Activated naive CD4-positive, alpha-beta T cell treated with anti-CD3 and anti-CD28 coated beads, Interleukin-2, amount 50 U/mL, for 72 hours (primary cell): ENCODE measurements at regions not wholly inside any gene's neighbourhood (a gene's known extent, or its start where the extent isn't known, plus 50 kb on each side); places are given as distances from the start of the nearest gene placed in this dataset.
"Not testable (repeated sequence)": the region's sequence is repeated elsewhere in the genome, so short reads cannot be mapped to it uniquely, and the experiment has no call there.

ENCODE experiments used
- ATAC-seq, 2 donors: fragments of 150-1000 bp; cut with Tn5 transposase; 2 replicates each; pipeline ENCODE4 v1.10.0; 2021; ENCODE audit warnings: mild to moderate bottlenecking in 2 of 2, moderate library complexity in 2 of 2
- DNase-seq, 2 donors: peaks; one replicate each; pipeline ENCODE4 v3.0.0; 2021 to 2022; ENCODE audit warnings: low spot score in 2 of 2
- H3K27ac Mint-ChIP-seq, 2 donors: one replicate each; pipeline ENCODE4 v1.8.0; 2022; ENCODE audit warnings: mild to moderate bottlenecking in 2 of 2, mixed read lengths in 2 of 2
- H3K36me3 Mint-ChIP-seq, 2 donors: one replicate each; pipeline ENCODE4 v1.8.0; 2022; ENCODE audit warnings: mixed read lengths in 2 of 2
- H3K9me3 Mint-ChIP-seq, 2 donors: one replicate each; pipeline ENCODE4 v1.8.0; 2022; ENCODE audit warnings: mixed read lengths in 2 of 2

DNA sequence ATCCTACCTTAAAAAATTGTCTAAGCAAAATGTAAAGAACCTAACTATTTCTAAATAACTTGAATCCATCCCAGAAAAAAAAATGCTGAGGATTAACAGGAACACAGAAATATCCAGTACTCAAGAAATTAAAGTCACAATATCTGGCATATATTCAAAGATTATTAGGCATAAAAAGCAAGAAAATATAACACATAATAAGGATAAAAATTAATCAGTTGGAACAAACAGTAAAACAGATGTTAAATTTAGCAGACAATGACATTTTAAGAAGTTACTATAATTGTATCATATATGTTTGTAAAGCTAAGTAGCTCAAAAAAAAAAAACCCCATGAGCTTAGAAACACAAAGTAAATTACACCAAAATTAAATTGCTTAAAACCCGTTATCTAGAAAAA, 427.4 kb upstream of the GYPC start:
- DNase-seq (no peak), ATAC-seq (no peak)
- no peaks in the 10 kb centered on the region for H3K36me3 Mint-ChIP-seq
- H3K9me3 Mint-ChIP-seq, result peaks cover 0 to 10% of the 10 kb centered on the region in 2 donors
- H3K27ac Mint-ChIP-seq, result no peak overlapping the region

DNA sequence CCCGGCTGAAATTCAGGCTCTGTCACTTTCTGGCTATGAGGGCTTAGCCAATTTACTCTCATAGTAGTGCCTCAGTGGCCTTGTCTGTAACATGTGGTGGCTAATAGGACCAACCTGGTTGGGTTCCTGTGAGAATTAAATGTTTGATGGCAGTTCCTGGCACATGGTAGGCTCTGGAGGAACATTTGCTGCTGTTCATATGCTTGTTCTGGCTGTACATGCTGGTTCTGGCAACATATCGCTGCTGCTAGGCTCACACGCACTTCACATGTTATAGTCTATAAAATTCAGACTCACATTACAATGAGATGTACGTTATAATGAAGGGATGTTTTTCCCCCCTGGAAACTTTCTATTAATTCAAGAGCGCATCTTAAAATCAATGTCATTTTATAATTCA, 417.7 kb upstream of the GYPC start:
- DNase-seq (no peak), ATAC-seq (no peak)
- no peak overlapping the region for H3K27ac Mint-ChIP-seq
- no peaks in the 10 kb centered on the region for H3K36me3 Mint-ChIP-seq
- no peaks in the 10 kb centered on the region for H3K9me3 Mint-ChIP-seq

DNA sequence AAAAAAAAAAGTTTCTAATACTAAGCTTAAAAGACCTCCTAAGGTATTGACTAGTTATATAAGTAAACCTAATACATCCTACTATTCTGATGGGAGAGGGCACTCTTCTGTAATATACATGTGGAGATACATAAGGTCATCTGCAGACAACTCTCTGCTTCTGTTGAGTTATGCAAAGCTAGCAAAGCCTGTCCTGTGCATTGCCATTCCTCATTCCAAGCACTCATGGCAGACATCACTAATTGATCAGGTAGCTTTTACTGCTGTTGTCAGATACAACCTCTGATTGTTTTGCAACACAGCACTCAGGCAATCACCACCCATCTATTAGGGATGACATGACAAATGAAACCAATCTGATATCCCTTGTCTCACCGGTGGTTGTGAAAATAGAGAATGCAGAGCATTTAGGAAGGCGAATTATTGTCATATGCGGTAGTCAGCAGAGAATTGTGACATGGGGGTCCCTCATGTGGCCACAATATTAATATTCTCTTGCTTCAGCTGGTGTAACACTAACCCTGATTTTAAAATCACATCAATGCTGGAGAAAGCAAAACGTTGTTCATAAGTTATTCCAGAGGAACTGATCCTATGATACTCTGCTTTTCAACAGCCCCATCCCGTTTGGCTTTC, 416.5 kb upstream of the GYPC start:
- DNase-seq (no peak), ATAC-seq (no peak)
- Mint-ChIP-seq H3K27ac (no peak overlapping the region), H3K36me3 (no peaks in the 10 kb centered on the region), H3K9me3 (no peaks in the 10 kb centered on the region)

DNA sequence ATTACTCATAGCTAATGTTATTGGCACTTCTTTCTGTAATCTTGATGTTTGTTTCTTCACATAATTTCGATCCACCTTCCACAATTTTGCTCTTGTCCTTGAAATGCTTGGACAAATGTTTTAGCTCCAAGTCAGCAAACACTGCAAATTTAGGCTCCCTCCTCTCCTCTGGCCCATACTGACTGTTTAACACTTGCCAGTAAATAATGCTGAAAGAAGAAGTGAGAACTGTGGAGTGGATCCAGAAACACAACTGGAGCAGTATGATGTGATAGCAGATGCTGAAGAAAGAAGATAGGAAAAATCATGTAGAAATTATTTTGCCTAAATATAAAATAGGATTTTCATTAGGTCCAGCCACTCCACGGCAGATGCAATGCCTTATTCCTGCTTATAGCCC, 415.0 kb upstream of the GYPC start:
- H3K27ac Mint-ChIP-seq, result no peak overlapping the region
- no peaks in the 10 kb centered on the region for H3K36me3 Mint-ChIP-seq
- ATAC-seq (no peak), DNase-seq (no peak)
- no peaks in the 10 kb centered on the region for H3K9me3 Mint-ChIP-seq

DNA sequence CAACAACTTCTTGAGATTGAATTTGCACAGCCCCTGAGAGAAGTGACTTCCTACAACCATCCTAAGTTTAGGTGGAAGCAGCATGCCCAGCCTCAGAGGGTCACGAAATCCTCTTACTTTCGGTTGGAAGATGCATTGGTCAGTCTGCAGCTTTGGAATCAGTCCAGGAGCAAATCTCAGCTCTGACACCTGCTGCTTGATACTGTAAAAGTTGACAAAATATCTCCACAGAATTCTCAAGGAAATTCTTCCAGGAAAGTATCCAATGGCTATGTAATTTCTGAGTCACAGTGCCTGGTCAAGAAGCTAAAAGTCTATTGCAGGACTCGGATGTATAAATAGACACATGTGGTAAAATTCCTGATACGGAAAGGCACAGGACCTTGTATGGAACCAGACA, 414.5 kb upstream of the GYPC start:
- Mint-ChIP-seq H3K36me3 (no peaks in the 10 kb centered on the region), H3K9me3 (no peaks in the 10 kb centered on the region), H3K27ac (no peak overlapping the region)
- ATAC-seq (no peak), DNase-seq (no peak)

DNA sequence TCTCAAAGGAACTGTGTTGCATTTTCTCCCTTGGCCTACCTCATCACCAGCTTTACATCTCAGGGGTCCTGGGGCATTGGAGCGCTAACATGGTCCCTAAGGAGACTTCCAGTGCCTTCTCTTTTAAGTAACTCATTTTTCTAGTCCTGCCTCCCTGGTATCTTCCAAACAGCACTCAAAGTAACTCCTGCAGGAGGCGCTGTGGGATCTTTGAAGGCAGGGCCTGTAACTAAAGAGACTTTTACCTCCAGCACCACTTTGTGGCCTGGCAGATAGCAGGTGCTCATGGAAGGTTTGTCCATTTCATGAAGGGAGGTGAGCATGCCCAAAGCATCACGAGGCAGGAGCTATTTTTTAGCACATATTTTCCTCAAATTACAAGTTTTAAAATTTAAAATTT, 411.0 kb upstream of the GYPC start:
- H3K9me3 Mint-ChIP-seq, result no peaks in the 10 kb centered on the region
- H3K36me3 Mint-ChIP-seq, result no peaks in the 10 kb centered on the region
- ATAC-seq, result peak in 1 of 2 donors; percentile 62
- no peak overlapping the region for H3K27ac Mint-ChIP-seq
- peak in 1 of 2 donors; percentile 61 for DNase-seq

DNA sequence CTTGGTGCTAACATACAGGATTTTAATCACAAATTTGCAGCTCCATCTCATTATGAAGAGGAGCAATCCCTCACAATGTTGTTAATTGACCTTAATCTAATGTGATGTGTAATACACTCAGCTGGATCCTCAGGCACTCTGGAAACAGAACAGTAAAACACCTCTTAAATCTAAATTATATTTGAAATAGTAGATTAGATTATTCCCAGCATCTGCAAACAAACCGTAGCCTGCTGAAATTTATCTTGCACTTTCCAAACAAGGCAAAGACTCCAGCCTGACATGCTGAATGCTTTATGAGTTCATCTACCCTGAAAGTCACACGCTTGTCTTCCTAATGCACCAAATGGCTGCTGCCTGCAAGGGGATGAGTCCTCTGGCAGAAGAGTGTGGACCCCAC, 402.3 kb upstream of the GYPC start:
- ATAC-seq (no peak), DNase-seq (no peak)
- H3K27ac Mint-ChIP-seq, result no peak overlapping the region
- H3K9me3 Mint-ChIP-seq, result no peaks in the 10 kb centered on the region
- no peaks in the 10 kb centered on the region for H3K36me3 Mint-ChIP-seq

DNA sequence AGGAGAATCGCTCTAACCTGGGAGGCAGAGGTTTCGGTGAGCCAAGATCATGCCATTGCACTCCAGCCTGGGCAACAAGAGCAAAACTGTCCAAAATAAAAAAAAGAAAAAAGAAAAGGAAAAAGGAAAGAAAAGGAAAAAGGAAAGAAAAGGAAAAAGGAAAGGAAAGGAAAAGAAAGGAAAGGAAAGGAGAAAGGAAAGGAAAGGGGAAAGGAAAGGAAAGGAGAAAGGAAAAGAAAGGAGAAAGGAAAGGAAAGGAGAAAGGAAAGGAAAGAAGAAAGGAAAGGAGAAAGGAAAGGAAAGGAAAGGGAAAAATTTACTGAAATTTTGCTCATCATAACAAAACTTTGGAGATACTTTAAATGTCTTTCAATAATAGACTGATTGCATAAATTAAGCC, 391.3 kb upstream of the GYPC start:
- no peak for ATAC-seq
- Mint-ChIP-seq H3K36me3 (no peaks in the 10 kb centered on the region), H3K27ac (peak overlapping the region in 1 of 2 donors; percentile 80), H3K9me3 (no peaks in the 10 kb centered on the region)
- DNase-seq, result no peak

DNA sequence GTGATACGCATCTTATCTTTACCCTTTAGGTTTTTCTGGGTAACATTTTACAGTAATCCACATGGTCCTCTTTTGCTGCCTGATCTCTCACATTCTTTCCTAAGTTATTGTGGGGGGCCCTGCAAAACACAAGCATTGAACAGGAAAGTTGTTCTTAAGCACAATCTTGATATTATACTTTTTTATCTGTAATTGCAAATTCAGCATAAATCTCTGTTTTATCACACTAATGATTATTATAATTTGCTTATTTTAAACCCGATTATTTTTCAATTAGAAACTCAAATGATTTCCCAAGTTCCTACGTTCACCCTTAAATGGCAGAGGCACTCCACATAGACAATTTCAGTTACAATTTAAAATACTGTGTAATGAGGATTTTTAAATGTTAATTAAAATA, 386.0 kb upstream of the GYPC start:
- ATAC-seq, result no peak
- Mint-ChIP-seq H3K27ac (no peak overlapping the region), H3K36me3 (no peaks in the 10 kb centered on the region), H3K9me3 (no peaks in the 10 kb centered on the region)
- DNase-seq, result no peak

DNA sequence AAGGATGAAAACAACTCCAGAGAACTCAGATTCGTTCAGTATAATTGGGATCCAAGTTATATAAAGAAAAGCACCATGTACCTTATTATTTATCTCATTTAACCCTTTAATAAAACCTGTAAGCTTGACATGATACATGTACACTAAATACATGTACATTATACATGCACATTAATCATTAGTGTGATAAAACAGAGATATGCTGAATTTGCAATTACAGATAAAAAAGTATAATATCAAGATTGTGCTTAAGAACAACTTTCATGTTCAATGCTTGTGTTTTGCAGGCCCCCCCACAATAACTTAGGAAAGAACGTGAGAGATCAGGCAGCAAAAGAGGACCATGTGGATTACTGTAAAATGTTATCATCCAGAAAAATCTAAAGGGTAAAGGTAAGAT, 385.4 kb upstream of the GYPC start:
- ATAC-seq (no peak), DNase-seq (no peak)
- Mint-ChIP-seq H3K36me3 (no peaks in the 10 kb centered on the region), H3K9me3 (peaks cover 0 to 2% of the 10 kb centered on the region in 2 donors), H3K27ac (no peak overlapping the region)

DNA sequence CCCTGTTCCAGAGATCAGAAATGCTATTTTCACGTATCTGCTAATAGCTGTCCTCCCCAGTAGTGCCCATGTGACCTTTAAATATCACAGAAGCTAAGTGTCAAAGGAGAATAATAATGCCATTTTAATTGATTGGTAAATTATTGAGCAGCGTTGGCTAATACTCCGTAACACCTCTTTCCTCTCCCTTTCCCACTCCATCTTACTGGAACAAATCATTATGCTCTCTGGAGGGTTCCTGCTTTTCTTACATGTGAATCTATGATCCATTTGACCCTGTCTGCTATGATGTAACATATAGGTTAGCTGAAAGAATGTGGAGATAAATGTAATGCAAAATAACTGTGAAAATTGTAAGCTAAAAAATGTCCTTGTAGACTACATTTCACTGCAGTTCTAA, 383.6 kb upstream of the GYPC start:
- no peaks in the 10 kb centered on the region for H3K36me3 Mint-ChIP-seq
- ATAC-seq, result no peak

DNA sequence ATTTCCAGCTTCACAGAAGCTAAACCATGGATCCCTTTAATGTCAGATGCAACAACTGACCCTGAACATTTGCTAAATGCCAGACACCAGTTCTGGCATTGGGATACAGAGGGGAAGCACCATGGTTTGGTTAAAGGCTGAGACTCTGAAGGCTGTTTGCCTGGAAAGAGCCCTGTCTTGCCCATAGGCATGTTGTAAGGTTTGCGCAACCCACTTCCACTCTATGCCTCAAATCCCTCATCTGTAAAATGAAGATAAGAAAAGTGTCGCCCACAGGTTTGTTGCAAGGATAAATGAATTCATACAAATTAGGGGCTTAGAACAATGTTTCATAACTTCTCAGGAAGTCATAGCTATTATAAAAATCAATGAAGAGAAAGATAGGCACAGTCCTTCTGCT, 380.9 kb upstream of the GYPC start:
- Mint-ChIP-seq H3K36me3 (no peaks in the 10 kb centered on the region), H3K27ac (no peak overlapping the region), H3K9me3 (peaks cover 0 to 3% of the 10 kb centered on the region in 2 donors)
- no peak for ATAC-seq
- no peak for DNase-seq

More for the DNA sequence above, 383.6 kb upstream of the GYPC start:
- Mint-ChIP-seq H3K9me3 (peaks cover 0 to 3% of the 10 kb centered on the region in 2 donors), H3K27ac (no peak overlapping the region)
- no peak for DNase-seq

DNA sequence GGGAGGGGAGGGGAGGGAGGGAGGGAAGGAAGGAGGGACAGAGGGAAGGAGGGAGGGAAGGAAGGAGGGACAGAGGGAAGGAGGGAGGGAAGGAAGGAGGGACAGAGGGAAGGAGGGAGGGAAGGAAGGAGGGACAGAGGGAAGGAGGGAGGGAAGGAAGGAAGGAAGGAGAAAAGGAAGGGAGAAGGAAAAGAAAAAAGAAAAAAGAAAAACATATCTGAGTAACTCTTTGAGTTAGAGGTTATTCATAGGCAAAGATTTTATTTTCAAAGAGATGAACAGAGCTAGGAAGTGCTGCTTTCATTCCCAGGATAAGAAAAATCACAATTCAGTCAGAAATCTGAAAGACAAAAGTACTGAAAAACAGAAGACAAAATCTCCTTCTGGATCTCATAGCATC, 379.7 kb upstream of the GYPC start:
- not testable (repeated sequence) for H3K9me3 Mint-ChIP-seq, H3K27ac Mint-ChIP-seq, ATAC-seq, DNase-seq, H3K36me3 Mint-ChIP-seq

DNA sequence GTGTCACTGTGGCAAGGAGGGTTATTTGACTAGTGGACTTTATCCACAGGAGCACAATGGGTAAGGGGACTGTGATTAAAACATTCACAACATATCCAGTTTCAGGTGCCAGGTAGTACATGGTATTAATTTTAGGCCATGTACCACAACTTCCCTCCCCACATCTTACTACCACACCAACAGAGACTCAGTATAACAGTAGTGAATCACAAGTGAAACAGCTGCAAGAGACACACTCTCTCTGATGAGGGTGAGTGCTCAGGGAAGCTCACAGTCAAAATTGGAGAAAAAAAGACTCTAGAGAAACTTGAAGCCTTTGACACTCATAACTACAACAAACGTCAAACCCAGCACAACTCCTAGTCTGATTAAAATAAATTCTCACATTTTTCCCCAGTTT, 367.6 kb upstream of the GYPC start:
- H3K9me3 Mint-ChIP-seq, result no peaks in the 10 kb centered on the region
- H3K27ac Mint-ChIP-seq, result no peak overlapping the region
- DNase-seq, result no peak
- ATAC-seq, result peak in 1 of 2 donors; percentile 81
- H3K36me3 Mint-ChIP-seq, result no peaks in the 10 kb centered on the region

DNA sequence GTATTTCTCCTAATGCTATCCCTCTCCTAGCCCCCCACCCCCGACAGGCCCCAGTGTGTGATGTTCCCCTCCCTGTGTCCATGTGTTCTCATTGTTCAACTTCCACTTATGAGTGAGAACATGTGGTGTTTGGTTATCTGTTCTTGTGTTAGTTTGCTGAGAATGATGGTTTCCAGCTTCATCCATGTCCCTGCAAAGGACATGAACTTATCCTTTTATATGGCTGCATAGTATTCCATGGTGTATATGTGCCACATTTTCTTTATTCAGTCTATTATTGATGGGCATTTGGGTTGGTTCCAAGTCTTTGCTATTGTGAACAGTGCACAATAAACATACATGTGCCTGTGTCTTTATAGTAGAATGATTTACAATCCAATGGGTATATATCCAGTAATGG, 362.0 kb upstream of the GYPC start:
- not testable (repeated sequence) for H3K9me3 Mint-ChIP-seq, DNase-seq

DNA sequence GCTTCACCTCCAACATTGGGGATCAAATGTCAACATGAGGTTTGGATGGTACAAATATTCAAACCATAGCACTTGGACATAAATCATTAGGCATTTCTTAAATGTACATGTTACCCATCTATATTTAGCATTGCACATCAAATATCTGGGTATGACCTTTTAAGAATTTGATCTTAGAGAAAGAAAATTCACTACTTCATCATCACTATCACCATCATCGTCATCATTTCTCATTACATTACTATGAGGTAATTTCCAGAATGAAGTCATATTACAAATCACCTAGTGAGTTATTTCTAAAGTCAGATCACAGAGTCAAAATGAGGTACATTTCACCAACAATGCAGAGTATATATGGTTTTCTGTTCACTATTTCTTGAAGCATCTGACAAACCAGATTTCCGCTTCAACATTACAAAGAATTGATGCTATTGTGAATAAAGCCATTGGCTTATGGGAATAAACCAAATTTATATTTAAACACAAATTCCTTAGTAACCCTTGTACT, 356.4 kb upstream of the GYPC start:
- Mint-ChIP-seq H3K27ac (no peak overlapping the region), H3K9me3 (no peaks in the 10 kb centered on the region), H3K36me3 (no peaks in the 10 kb centered on the region)
- DNase-seq, result no peak
- ATAC-seq, result peak in 1 of 2 donors; percentile 67

More for the DNA sequence above, 362.0 kb upstream of the GYPC start:
- H3K27ac Mint-ChIP-seq, ATAC-seq, H3K36me3 Mint-ChIP-seq: not testable (repeated sequence)

DNA sequence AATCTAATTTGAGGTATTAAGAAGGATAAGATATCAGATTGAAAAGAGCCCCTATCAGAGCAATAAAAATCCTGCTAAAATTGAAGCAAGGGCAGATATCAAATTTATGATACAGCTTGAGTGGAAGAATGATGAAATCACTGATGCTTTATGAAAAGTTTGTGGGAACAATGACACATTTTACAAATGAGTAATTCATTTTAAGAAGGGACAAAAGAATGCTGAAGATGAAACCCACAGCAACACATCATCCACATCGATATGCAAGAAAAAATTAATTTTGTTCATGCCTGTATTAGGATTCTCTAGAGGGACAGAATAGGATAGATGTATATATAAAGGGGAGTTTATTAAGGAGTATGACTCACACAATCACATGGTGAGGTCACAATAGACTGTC, 355.6 kb upstream of the GYPC start:
- ATAC-seq, result peak in 1 of 2 donors; percentile 67
- no peaks in the 10 kb centered on the region for H3K36me3 Mint-ChIP-seq
- no peak for DNase-seq
- no peaks in the 10 kb centered on the region for H3K9me3 Mint-ChIP-seq
- no peak overlapping the region for H3K27ac Mint-ChIP-seq

DNA sequence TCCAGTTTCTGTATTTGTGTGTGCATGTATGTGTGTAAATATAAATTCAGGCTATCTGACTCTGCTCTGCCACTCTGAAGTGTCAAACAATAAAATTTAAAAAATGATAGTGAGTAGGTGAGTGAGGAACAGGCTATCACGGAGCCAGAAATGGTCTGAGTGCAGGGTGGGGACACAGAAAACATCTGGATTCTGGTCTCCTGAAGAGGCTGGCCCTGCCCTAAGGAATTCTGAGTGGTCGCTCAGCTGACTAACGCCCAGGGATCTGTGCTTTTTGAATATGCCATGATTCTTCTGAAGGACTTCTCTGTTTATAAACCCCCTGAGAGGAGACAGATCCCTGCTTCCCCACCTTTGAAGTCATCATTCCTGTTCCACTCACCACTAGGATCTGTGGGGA, 353.9 kb upstream of the GYPC start:
- H3K27ac Mint-ChIP-seq, result no peak overlapping the region
- H3K9me3 Mint-ChIP-seq, result no peaks in the 10 kb centered on the region
- H3K36me3 Mint-ChIP-seq, result no peaks in the 10 kb centered on the region

More for the DNA sequence above, 353.9 kb upstream of the GYPC start:
- DNase-seq (no peak), ATAC-seq (no peak)
